Left cardiac atrium (tissue), 4 donors: ENCODE measurements at regions not wholly inside any gene's neighbourhood (a gene's known extent, or its start where the extent isn't known, plus 50 kb on each side); places are given as distances from the start of the nearest gene placed in this dataset.
"Not testable (repeated sequence)": the region's sequence is repeated elsewhere in the genome, so short reads cannot be mapped to it uniquely, and the experiment has no call there.

Experiments used
- ATAC-seq, 2 donors: fragments of 200-7000 bp; cut with Tn5 transposase; one replicate each; pipeline ENCODE4 v1.9.1; 2020; ENCODE audit warnings: mild to moderate bottlenecking in 2 of 2, moderate library complexity in 2 of 2
- DNase-seq: peaks from one replicate; pipeline ENCODE4 v3.0.0-alpha.2; 2020
- intact Hi-C, 2 donors: fragments of 100-400 bp; cut with DNase I; formaldehyde crosslinking; loops; one replicate each; pipeline versions ENCODE4 v1.14.1 to v1.15.1; 2022 to 2023
- donor health status: DM: no; HTN: yes; CAD: no.
- donor health status: DM: no; HTN: yes; CAD: no; lungs with severe emphysema.
- donor health status: DM: yes; HTN: yes; CAD: no.
- donor health status: Dilated cardiomyopathy.

- DNase-seq (no peak), ATAC-seq (no peak)
- intact Hi-C loops = no loop called here
Observed at GRCh38 chr11:115613004-115613403, 108.8 kb upstream of the CADM1 start.

GRCh38 chr11:115612046-115612730, 108.0 kb upstream of the CADM1 start:
- ATAC-seq (no peak), DNase-seq (no peak)
- intact Hi-C loops = no loop called here

- no peak for DNase-seq
- no peak for ATAC-seq
- intact Hi-C loops = no loop called here
Observed at GRCh38 chr11:115611343-115611742, 107.1 kb upstream of the CADM1 start.

- DNase-seq (no peak), ATAC-seq (no peak)
- intact Hi-C loops = no loop called here
Observed at GRCh38 chr11:115610908-115611307, 106.7 kb upstream of the CADM1 start.

GRCh38 chr11:115610234-115610633, 106.0 kb upstream of the CADM1 start:
- DNase-seq, ATAC-seq, intact Hi-C loops: not testable (repeated sequence)

GRCh38 chr11:115608976-115609375, 104.8 kb upstream of the CADM1 start:
- DNase-seq (no peak), ATAC-seq (no peak)
- intact Hi-C loops = no loop called here

- DNase-seq (peak; percentile 42), ATAC-seq (peak; percentile 48 to 84)
- intact Hi-C loops = no loop called here
Observed at GRCh38 chr11:115607621-115608221, 103.5 kb upstream of the CADM1 start.

- DNase-seq = peak; percentile 68
- intact Hi-C loops = no loop called here
- ATAC-seq = peak; percentile 73 to 87
Observed at GRCh38 chr11:115606498-115607220, 102.4 kb upstream of the CADM1 start.

GRCh38 chr11:115605871-115606497, 101.8 kb upstream of the CADM1 start:
- intact Hi-C loops = no loop called here
- DNase-seq = no peak
- peak in 1 of 2 donors; percentile 18 for ATAC-seq

- intact Hi-C loops, ATAC-seq, DNase-seq: not testable (repeated sequence)
Observed at GRCh38 chr11:115605397-115605796, 101.2 kb upstream of the CADM1 start.

- intact Hi-C loops = no loop called here
- DNase-seq (no peak), ATAC-seq (no peak)
Observed at GRCh38 chr11:115599125-115599524, 94.9 kb upstream of the CADM1 start.

GRCh38 chr11:115598257-115598901, 94.2 kb upstream of the CADM1 start:
- ATAC-seq = no peak
- intact Hi-C loops = no loop called here
- no peak for DNase-seq

- ATAC-seq (no peak), DNase-seq (no peak)
- intact Hi-C loops = no loop called here
Observed at GRCh38 chr11:115591380-115591779, 87.2 kb upstream of the CADM1 start.

- DNase-seq (no peak), ATAC-seq (no peak)
- intact Hi-C loops = no loop called here
Observed at GRCh38 chr11:115590254-115590653, 86.0 kb upstream of the CADM1 start.

GRCh38 chr11:115587718-115588342, 83.6 kb upstream of the CADM1 start:
- ATAC-seq = no peak
- intact Hi-C loops = no loop called here

GRCh38 chr11:115585361-115586024, 81.3 kb upstream of the CADM1 start:
- DNase-seq = no peak
- intact Hi-C loops = no loop called here
- no peak for ATAC-seq

More at GRCh38 chr11:115587718-115588342, 83.6 kb upstream of the CADM1 start:
- no peak for DNase-seq

- ATAC-seq (peak in 1 of 2 donors; percentile 50), DNase-seq (no peak)
- intact Hi-C loops = no loop called here
Observed at GRCh38 chr11:115581871-115582639, 77.8 kb upstream of the CADM1 start.
